C4-2B (cell line): ENCODE measurements at regions not wholly inside any gene's neighbourhood (a gene's known extent, or its start where the extent isn't known, plus 50 kb on each side); places are given as distances from the start of the nearest gene placed in this dataset.
"Not testable (repeated sequence)": the region's sequence is repeated elsewhere in the genome, so short reads cannot be mapped to it uniquely, and the experiment has no call there.

Experiments
- H3K27ac ChIP-seq: fragments of 450-650 bp; 2 replicates; pipeline ENCODE4 v1.5.1; 2017
- CTCF ChIP-seq: fragments of 450-650 bp; conservative IDR thresholded peaks from 2 replicates; pipeline ENCODE4 v1.5.1; 2017; ENCODE audit warnings: mild to moderate bottlenecking
- ZFX ChIP-seq: fragments of 450-650 bp; IDR thresholded peaks from 2 replicates; pipeline ENCODE4 v1.6.1; 2017

GRCh38 chr5:68021227-68021626, 194.3 kb upstream of the PIK3R1 start:
- TF ChIP-seq CTCF: no peak
- TF ChIP-seq ZFX: no peak
- no peak overlapping the region for H3K27ac ChIP-seq

- not testable (repeated sequence) for H3K27ac ChIP-seq
Measured at GRCh38 chr5:68020461-68020969, 195.0 kb upstream of the PIK3R1 start.

- H3K27ac ChIP-seq: no peak overlapping the region
- no peak for TF ChIP-seq ZFX
- TF ChIP-seq CTCF: no peak
Measured at GRCh38 chr5:68015381-68016302, 199.9 kb upstream of the PIK3R1 start.

- no peak overlapping the region for H3K27ac ChIP-seq
- TF ChIP-seq ZFX (no peak), CTCF (no peak)
Measured at GRCh38 chr5:68012831-68013230, 202.7 kb upstream of the PIK3R1 start.

- H3K27ac ChIP-seq: no peak overlapping the region
Measured at GRCh38 chr5:68012429-68012828, 203.1 kb upstream of the PIK3R1 start.

GRCh38 chr5:68011801-68012200, 203.8 kb upstream of the PIK3R1 start:
- H3K27ac ChIP-seq: no peak overlapping the region
- TF ChIP-seq CTCF: no peak
- TF ChIP-seq ZFX: no peak

More at GRCh38 chr5:68012429-68012828, 203.1 kb upstream of the PIK3R1 start:
- TF ChIP-seq CTCF (no peak), ZFX (no peak)

- TF ChIP-seq CTCF: no peak
- H3K27ac ChIP-seq: no peak overlapping the region
Measured at GRCh38 chr5:68011259-68011760, 204.2 kb upstream of the PIK3R1 start.
